Fibroblast of upper back skin (primary cell): ENCODE measurements at regions not wholly inside any gene's neighbourhood (a gene's known extent, or its start where the extent isn't known, plus 50 kb on each side); places are given as distances from the start of the nearest gene placed in this dataset.

ENCODE experiments used
- DNase-seq: peaks from one replicate; pipeline ENCODE4 v3.0.0-alpha.2; 2013

GRCh38 chr4:66658809-66659208 is 886.5 kb downstream of the CENPC start:
- no peak for DNase-seq

DNA sequence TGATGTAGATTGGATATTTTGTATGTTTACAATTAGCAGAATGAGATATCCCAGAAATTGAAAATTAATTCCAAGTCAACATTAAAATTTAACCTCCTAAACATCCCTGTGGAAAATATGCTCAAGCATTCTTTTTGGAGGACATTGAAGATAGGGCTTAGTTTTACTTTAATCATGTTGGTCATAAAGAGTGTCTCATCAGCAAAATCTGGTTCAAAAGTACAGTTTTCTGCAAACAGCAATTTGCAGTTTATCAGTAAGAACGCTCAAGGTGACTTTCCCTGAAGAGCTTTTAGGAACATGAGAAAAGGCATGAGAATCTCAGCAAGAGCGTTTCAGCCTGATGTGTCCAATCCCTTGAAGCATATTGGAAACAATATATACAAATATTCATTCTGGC is 889.8 kb downstream of the CENPC start:
- DNase-seq, result no peak

GRCh38 chr4:66653937-66654336 is 891.4 kb downstream of the CENPC start:
- peak; percentile 41 for DNase-seq

DNA sequence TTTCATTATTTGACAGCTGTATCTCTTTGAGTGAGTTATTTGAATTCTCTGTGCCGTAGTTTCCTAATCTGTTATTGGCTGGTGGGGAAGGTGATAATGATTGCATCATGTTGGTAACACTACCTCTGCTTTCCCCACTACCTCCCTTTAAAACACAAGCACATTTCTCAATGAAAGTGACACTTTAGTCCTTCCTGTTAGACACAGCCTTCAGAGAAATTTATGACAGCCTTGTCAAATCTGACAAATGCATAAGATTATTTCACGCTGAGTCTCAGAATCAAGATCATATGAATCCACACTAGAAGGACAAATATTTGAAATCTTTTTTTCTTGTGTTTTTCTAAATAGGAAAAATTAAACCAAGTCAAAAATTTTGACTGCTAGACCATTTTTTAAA is 896.1 kb downstream of the CENPC start:
- no peak for DNase-seq

DNA sequence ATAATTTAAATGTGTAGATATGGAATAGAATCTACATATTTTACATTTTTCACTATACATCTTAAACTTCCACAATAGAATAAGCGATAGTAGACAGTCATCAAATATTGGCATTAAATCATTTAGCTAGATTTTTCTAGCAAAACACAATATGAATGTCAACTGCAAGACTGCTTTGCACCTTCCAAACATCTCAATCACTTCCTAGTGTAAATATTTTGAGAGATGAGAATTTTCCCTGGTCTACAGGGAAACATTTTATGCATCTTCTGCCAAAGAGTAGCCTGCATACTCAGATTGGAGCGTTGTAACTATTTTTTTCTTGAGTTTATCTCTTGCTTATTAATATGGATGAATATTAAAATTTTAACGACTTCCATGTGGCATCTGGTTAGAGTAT is 897.4 kb downstream of the CENPC start:
- no peak for DNase-seq

DNA sequence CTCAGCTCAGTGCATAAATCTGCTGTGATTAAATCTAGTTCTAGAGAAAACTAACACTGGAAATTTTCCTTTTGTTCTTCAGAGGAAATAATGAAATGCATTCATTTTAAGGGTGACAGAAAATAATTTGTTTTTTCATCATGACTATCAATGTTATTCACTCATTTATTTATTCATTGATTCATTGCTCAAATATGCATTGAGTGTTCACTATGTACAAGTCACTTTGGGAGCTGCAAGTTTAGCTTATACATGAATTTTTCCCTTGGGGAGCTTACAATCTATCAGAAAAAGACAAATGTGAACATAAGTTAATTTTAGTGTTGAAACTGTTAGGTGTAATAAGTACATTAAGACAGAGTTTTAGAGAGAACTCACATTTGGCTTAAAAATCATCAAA is 897.8 kb downstream of the CENPC start:
- no peak for DNase-seq

DNA sequence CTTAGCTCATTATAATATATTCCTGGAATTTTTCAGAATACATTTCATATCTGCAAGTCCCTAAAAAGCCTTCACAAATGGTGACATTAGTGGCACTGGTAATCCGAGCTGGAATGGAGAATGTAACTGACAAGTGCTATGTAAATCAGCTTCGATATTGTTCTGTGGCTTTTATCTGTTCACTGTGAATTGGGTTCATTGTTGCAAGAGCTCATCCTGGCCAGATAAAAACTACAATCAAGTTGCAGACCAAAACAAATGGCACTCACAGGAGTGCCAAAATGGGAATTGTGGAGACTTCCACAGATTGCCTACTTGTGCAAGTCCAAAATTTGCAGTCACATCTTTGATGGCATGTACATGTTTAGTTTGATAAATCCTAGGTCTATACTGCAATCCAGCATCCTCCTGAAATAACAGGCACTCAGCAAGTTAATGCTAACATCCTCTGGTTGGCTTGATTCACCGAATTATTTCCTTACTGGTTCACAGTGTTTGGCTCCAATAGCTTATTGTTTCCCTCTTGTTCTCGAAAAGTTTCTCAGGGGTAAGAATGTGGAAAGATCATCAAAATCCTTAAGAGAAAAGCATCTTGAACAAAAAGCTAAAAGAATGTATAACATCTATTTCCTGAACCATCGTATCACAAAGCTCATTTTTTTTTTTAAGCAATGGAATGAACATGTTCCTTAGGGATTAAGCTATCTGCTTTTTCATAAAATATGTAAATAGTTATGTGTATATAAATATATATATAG is 904.9 kb downstream of the CENPC start:
- DNase-seq, result peak; percentile 32

GRCh38 chr4:66639361-66639760 is 905.9 kb downstream of the CENPC start:
- peak; percentile 75 for DNase-seq

- no peak for DNase-seq
These were observed 909.0 kb downstream of the CENPC start for GRCh38 chr4:66636349-66636748.

- peak; percentile 68 for DNase-seq
These were observed 911.8 kb downstream of the CENPC start for GRCh38 chr4:66633477-66633876.

- DNase-seq, result no peak
These were observed 915.4 kb downstream of the CENPC start for GRCh38 chr4:66629927-66630326.

- DNase-seq, result no peak
These were observed 917.2 kb downstream of the CENPC start for GRCh38 chr4:66628146-66628545.

DNA sequence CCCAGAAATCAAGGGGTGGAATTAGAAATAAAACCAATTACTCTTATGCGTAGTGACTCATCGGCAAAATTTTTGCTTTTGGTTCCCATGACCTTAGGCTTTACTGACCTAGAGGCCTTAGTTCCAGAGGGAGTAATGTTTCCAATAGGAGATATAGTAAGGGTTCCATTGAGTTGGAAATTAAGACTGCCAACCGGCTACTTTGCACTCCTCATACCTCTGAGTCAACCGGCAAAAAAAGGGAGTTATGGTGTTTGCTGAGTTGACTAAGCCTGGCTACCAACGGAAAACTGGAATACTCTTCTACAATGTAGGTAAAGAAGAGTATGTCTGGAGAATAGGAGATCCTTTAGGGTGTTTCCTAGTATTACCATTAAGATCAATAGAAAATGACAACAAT is 919.8 kb downstream of the CENPC start:
- no peak for DNase-seq

GRCh38 chr4:66613591-66613990 is 931.7 kb downstream of the CENPC start:
- DNase-seq, result no peak

GRCh38 chr4:66609014-66609413 is 936.3 kb downstream of the CENPC start:
- no peak for DNase-seq

GRCh38 chr4:66606908-66607307 is 936.6 kb upstream of the EPHA5 start:
- DNase-seq, result no peak

- DNase-seq, result no peak
These were observed 935.9 kb upstream of the EPHA5 start for GRCh38 chr4:66606215-66606614.

GRCh38 chr4:66604192-66604591 is 933.9 kb upstream of the EPHA5 start:
- DNase-seq, result no peak

- no peak for DNase-seq
These were observed 932.3 kb upstream of the EPHA5 start for GRCh38 chr4:66602622-66603021.

- DNase-seq, result no peak
These were observed 921.7 kb upstream of the EPHA5 start for GRCh38 chr4:66591968-66592367.

- DNase-seq, result peak; percentile 73
These were observed 920.4 kb upstream of the EPHA5 start for GRCh38 chr4:66590488-66591215.

DNA sequence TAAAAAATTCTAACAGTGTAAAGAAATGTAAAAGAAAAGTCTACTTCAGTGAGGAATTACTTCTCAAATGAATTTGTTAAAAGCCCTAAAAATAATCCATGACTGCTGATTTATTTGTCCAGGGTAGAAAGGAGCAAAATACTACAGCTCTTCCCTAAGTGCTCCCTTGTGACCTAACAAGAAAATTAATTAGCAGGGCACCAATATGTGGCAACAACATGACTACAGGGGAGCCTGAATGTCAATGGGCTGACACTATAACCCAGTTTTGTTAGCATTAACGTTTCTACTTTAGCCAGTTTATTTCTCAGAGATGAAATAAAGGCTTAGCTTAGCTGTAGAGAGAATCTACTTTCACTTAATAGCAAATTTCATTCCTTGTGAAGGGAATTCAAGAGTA is 918.9 kb upstream of the EPHA5 start:
- DNase-seq, result no peak

DNA sequence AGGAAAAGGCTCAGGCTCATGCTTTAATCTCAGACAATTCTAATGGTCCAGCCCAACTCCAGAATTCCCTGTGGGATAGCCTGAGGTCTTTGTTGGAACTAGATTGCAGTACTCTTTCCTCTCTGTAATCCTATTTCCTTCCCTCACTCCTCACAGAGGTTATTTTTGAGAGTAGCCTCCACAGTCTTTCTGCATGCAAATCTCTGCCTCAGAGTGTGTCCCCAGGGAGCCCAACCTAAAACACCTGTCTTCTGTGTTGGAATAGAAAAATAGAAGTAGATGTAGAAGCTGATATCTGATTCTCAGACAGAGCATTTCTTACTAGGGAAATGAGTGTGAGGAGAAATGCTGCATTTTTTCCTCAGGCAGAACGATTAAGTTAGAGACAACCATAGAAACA is 915.5 kb upstream of the EPHA5 start:
- DNase-seq, result no peak

DNA sequence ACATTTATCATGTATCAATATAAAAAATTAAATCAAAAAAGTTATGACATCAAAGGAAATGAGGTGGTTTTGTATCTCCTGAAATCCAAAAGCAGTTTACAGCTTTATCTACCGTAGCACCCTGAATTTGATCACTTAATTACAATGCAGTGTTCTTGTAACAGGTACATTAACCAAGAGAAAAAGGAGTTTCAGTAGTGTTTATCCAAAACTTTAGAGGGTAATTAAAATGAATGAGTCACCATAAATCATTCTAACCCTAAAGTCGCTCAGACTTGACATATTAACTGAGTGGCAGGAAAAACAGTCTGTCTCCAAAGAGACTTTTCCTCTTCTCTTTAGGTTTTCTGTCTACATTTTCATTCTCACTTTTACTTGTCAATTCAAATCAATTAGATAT is 907.6 kb upstream of the EPHA5 start:
- DNase-seq, result no peak
